RWPE1 (cell line): ENCODE measurements at regions not wholly inside any gene's neighbourhood (a gene's known extent, or its start where the extent isn't known, plus 50 kb on each side); places are given as distances from the start of the nearest gene placed in this dataset.

Experiments
- CTCF ChIA-PET: fragments of 350-600 bp; sonication (Branson Sonifier 250); formaldehyde crosslinking; extraction: SDS; loops from one replicate; lab custom pipeline; 2021; lab: Yijun Ruan, JAX
- POLR2A ChIA-PET: fragments of 400-600 bp; formaldehyde crosslinking; extraction: SDS; loops from one replicate; lab custom pipeline; 2020; ENCODE audit warnings: antibody characterized with exemption; ENCODE audit not compliant: low non-redundant PET; lab: Yijun Ruan, JAX
- DNase-seq: peaks from one replicate; pipeline ENCODE4 v3.0.0; 2012; ENCODE audit warnings: low spot score
- H3K27ac ChIP-seq: fragments of 450-650 bp; 2 replicates; pipeline ENCODE4 v1.5.1; 2017
- CTCF ChIP-seq: fragments of 450-650 bp; conservative IDR thresholded peaks from 2 replicates; pipeline ENCODE4 v1.5.1; 2017; ENCODE audit warnings: low read depth, mild to moderate bottlenecking

GRCh38 chr5:166963596-166963995, 1327.8 kb upstream of the WWC1 start:
- ChIA-PET CTCF (interaction anchor here (0.5 to 1.2 kb wide), 3 partner anchors 10 to 669 kb away, joined by 3 to 8 read pairs (median 3); no protein-coding TSS in a partner anchor), POLR2A (no interaction called here)
- no peak for TF ChIP-seq CTCF
- DNase-seq, result no peak
- H3K27ac ChIP-seq, result no peak overlapping the region

GRCh38 chr5:166977911-166978422, 1313.5 kb upstream of the WWC1 start:
- CTCF ChIA-PET, result interaction anchor here (0.5 to 0.7 kb wide), 2 partner anchors 9 to 286 kb away, joined by 3 read pairs; no protein-coding TSS in a partner anchor
- POLR2A ChIA-PET, result no interaction called here
- no peak overlapping the region for H3K27ac ChIP-seq
- no peak for TF ChIP-seq CTCF
- DNase-seq, result no peak

DNA sequence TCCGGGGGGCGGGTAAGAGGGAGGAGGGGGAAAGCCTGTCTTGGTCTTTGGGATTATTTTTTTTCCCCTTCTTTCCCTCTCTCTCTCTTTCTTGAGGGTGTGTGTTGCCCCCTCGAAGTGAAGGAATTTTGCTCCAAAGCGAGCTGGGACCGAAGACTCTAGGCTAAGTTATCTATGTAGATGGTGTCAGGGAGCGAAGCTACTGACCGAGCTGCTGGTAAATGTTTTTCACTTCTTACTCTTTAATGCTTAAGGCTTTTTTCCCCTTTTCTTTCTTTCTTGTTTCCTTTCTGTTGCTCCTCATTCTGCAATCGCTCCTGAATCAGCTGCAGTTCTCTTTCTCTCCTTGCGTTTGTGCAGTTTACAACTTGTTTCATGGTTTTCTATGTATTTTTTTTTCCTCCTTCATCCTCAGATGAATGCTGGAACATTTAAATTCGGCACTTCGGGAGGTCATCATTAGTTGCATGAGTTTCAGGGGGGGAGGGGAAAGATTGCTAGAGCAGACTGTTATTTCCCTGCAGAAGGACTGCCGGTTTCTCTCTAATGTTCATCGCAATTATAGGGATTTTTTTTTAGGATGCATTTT, 1312.0 kb upstream of the WWC1 start:
- POLR2A ChIA-PET, result no interaction called here
- DNase-seq, result no peak
- H3K27ac ChIP-seq, result no peak overlapping the region
- no peak for TF ChIP-seq CTCF
- CTCF ChIA-PET, result interaction anchor here (0.5 to 1.4 kb wide), 4 partner anchors 736 to 1201 kb away, joined by 3 to 5 read pairs (median 3); no protein-coding TSS in a partner anchor

GRCh38 chr5:166980666-166981065, 1310.8 kb upstream of the WWC1 start:
- no peak overlapping the region for H3K27ac ChIP-seq
- ChIA-PET CTCF (no interaction called here), POLR2A (no interaction called here)
- no peak for TF ChIP-seq CTCF
- no peak for DNase-seq

GRCh38 chr5:166982226-166982625, 1309.2 kb upstream of the WWC1 start:
- ChIA-PET POLR2A (no interaction called here), CTCF (no interaction called here)
- DNase-seq, result no peak
- no peak overlapping the region for H3K27ac ChIP-seq
- TF ChIP-seq CTCF, result no peak

DNA sequence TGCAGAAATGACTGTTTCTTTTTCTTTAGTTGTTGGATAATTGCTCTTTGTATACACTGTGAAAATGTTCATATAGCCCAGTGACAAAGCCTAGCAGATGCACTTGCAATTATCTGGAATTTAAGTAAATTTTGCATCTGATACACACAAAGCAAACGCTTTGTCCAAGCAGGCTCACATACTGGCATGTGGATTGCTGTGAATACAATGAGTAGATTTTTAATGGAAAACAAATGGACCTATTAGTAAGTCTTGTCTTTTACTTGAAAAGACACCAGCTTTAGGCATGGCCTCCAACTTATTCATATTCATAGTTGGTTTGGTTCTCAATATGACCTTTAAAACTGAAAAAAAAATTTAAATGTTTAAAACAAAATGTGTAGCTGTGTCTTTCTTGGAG, 1299.8 kb upstream of the WWC1 start:
- no peak for TF ChIP-seq CTCF
- POLR2A ChIA-PET, result no interaction called here
- CTCF ChIA-PET, result no interaction called here
- H3K27ac ChIP-seq, result no peak overlapping the region
- DNase-seq, result no peak
